Kidney (tissue), 13 donors: ENCODE measurements at regions not wholly inside any gene's neighbourhood (a gene's known extent, or its start where the extent isn't known, plus 50 kb on each side); places are given as distances from the start of the nearest gene placed in this dataset.

Source experiments
- DNase-seq, 5 donors: peaks; one replicate each; pipeline ENCODE4 v3.0.0-alpha.2; 2013 to 2020
- FAIRE-seq: peaks from 2 replicates; lab custom pipeline; 2012; peaks lifted over from hg19 to GRCh38; lab: Jason Lieb, UNC
- H3K27ac ChIP-seq, 2 donors: one replicate each; pipeline ENCODE4 v1.7.0; 2013; ENCODE audit warnings: low read depth in 2 of 2, low read length in 2 of 2, inconsistent platforms in 1 of 2
- H3K27me3 ChIP-seq: one replicate; pipeline ENCODE4 v1.7.1; 2013; ENCODE audit warnings: low read length, inconsistent platforms; ENCODE audit not compliant: control insufficient read depth, insufficient read depth
- H3K36me3 ChIP-seq, 3 donors: one replicate each; pipeline versions ENCODE4 v1.7.0 to v1.7.1; 2013; ENCODE audit warnings: low read length in 3 of 3, control low read depth in 1 of 3, inconsistent platforms in 1 of 3; ENCODE audit not compliant: insufficient read depth in 3 of 3, control insufficient read depth in 2 of 3
- H3K4me1 ChIP-seq, 3 donors: one replicate each; pipeline versions ENCODE4 v1.7.0 to v1.7.1; 2013; ENCODE audit warnings: low read length in 3 of 3, inconsistent platforms in 1 of 3, low read depth in 1 of 3; ENCODE audit not compliant: control insufficient read depth in 2 of 3, insufficient read depth in 2 of 3
- H3K4me3 ChIP-seq, 3 donors: one replicate each; pipeline versions ENCODE4 v1.7.0 to v1.8.1; 2013; ENCODE audit warnings: low read length in 3 of 3, control low read depth in 1 of 3, inconsistent platforms in 1 of 3
- H3K9ac ChIP-seq, 3 donors: one replicate each; pipeline versions ENCODE4 v1.7.0 to v1.7.1; 2013; ENCODE audit warnings: low read length in 3 of 3, control low read depth in 1 of 3, inconsistent platforms in 1 of 3
- H3K9me3 ChIP-seq, 3 donors: one replicate each; pipeline versions ENCODE4 v1.7.0 to v1.7.1; 2013; ENCODE audit warnings: low read length in 3 of 3, control low read depth in 1 of 3, inconsistent platforms in 1 of 3; ENCODE audit not compliant: control insufficient read depth in 2 of 3, insufficient read depth in 1 of 3
- intact Hi-C: fragments of 100-400 bp; cut with DNase I; formaldehyde crosslinking; loops from one replicate; pipeline ENCODE4 v1.11.1; 2022
- TF ChIP-seq, protein P1 (sequence below): IDR thresholded peaks from 3 replicates; pipeline ENCODE4 v1.5.1; 2012; ENCODE audit warnings: mild to moderate bottlenecking, moderate library complexity, borderline replicate concordance; ENCODE audit not compliant: insufficient read depth; ENCODE audit errors: extremely low read depth
- donor health status: control.
- donor health status: control.
- donor health status: control.
- donor health status: control.
- donor health status: control.
- donor health status: DM: yes; HTN: yes; CAD: no.
- donor health status: Normal renal cell carcinoma (clear cell type).

DNA sequence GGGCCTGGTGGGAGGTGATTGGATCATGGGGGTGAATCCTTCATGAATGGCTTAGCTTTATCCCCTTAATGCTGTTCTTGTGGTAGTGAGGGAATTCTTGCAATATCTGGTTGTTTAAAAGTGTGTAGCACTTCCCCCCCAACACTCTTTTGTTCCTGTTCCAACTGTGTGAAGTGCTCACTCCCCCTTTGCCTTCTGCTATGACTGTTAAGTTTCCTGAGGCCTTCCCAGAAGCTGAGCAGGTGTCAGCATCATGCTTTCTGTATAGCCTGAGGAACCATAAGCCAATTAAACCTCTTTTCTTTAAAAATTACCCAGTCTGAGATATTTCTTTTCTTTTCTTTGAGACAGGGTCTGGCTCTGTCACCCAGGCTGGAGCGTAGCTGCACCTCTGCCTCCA, 139.4 kb downstream of the RNF152 start:
- no peak overlapping the region for H3K27ac ChIP-seq
- H3K4me3 ChIP-seq, result no peak overlapping the region
- no peak overlapping the region for H3K9ac ChIP-seq
- TF ChIP-seq, protein P1, sequence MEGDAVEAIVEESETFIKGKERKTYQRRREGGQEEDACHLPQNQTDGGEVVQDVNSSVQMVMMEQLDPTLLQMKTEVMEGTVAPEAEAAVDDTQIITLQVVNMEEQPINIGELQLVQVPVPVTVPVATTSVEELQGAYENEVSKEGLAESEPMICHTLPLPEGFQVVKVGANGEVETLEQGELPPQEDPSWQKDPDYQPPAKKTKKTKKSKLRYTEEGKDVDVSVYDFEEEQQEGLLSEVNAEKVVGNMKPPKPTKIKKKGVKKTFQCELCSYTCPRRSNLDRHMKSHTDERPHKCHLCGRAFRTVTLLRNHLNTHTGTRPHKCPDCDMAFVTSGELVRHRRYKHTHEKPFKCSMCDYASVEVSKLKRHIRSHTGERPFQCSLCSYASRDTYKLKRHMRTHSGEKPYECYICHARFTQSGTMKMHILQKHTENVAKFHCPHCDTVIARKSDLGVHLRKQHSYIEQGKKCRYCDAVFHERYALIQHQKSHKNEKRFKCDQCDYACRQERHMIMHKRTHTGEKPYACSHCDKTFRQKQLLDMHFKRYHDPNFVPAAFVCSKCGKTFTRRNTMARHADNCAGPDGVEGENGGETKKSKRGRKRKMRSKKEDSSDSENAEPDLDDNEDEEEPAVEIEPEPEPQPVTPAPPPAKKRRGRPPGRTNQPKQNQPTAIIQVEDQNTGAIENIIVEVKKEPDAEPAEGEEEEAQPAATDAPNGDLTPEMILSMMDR, result no peak
- no peaks in the 10 kb centered on the region for H3K9me3 ChIP-seq
- intact Hi-C loops, result no loop called here
- no peaks in the 10 kb centered on the region for H3K27me3 ChIP-seq
- H3K4me1 ChIP-seq, result peaks cover 0 to 28% (median 9%) of the 10 kb centered on the region in 3 donors
- H3K36me3 ChIP-seq, result no peaks in the 10 kb centered on the region
- no peak for FAIRE-seq
- no peak for DNase-seq

DNA sequence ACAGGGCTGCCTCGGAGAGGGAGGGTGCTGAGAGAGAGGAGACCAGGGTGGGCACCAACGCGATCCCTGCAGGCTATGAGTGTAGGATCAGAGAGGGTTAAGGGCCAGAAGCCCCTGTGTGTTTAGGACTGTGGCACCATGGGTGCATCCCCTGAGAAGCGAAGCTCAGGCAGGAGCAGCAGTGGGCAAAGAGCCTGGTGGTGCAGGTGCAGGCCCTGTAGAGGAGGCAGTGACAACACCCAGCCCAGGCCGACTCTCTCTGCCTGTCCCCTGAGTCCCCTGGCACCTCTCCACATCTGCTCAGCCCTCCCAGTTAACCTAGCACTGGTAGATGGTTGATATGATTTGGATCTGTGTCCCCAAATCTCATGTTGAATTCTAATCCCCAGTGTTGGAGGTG, 139.8 kb downstream of the RNF152 start:
- H3K9ac ChIP-seq, result no peak overlapping the region
- no peak overlapping the region for H3K27ac ChIP-seq
- no peak for DNase-seq
- peaks cover 0 to 29% (median 9%) of the 10 kb centered on the region in 3 donors for H3K4me1 ChIP-seq
- TF ChIP-seq, protein P1, result no peak
- H3K9me3 ChIP-seq, result no peaks in the 10 kb centered on the region
- H3K36me3 ChIP-seq, result no peaks in the 10 kb centered on the region
- intact Hi-C loops, result no loop called here
- no peak overlapping the region for H3K4me3 ChIP-seq
- FAIRE-seq, result no peak
- H3K27me3 ChIP-seq, result no peaks in the 10 kb centered on the region

DNA sequence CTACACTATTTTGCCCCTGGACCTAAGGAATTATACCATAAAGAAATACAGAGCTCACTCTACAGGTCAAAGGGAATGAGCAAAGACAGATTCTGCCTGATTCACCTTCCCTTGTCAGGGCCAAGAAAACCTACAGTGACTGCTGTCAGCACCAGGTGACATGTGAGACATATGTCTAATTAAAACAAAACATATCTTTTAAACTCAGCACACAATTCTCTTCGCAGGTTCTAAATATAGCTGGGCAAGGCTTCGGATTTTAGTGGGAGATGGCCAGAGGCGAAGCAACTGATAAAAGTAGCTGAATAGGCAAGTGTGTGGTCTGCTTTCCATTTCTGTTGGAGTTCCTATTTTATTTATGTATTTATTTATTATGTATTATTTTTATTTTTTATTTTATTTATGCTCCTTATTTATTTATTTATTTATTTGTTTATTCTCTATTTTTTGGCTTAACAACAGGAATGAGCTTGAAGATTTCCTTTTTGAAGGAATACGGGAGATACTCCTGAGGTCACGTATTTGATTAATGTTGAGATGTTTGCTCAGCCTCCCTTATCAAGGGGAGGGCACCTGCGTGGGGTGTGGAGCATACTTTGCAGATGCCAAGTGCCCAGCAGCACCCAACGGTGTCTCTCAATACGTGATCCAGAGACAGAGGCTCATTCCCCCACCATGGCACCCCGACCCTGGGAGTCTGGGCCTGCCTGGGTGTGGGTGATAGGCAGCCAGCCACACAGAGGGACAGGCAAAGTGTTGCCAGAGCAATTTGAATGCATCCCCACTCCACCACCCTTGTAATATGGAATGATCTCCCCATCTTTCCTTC, 141.8 kb downstream of the RNF152 start:
- Histone ChIP-seq H3K9ac (no peak overlapping the region), H3K27me3 (no peaks in the 10 kb centered on the region), H3K36me3 (no peaks in the 10 kb centered on the region), H3K4me1 (peaks cover 0 to 29% (median 9%) of the 10 kb centered on the region in 3 donors), H3K9me3 (no peaks in the 10 kb centered on the region), H3K4me3 (no peak overlapping the region), H3K27ac (no peak overlapping the region)
- TF ChIP-seq, protein P1, result no peak
- no peak for FAIRE-seq
- intact Hi-C loops, result no loop called here
- DNase-seq, result no peak

DNA sequence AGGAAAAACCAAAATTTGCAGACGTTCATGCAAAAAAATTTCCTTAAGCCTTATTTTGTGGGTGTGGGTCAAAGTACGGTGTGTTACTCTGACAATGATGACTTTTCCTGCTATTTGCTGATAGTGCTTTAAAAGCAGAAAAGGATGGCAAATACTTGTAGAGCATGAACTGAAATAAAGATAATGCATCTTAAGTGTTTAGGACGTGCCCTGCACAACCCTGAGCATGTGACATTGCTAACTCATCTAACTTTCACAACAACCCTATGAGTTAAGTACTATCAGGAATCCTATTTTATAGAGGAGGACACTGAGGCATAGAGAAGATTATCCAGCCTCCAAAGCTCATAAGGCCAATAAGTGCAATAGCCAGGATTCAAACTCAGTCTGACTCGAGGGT, 143.3 kb downstream of the RNF152 start:
- TF ChIP-seq, protein P1, result no peak
- no peaks in the 10 kb centered on the region for H3K27me3 ChIP-seq
- no peak overlapping the region for H3K4me3 ChIP-seq
- intact Hi-C loops, result no loop called here
- H3K9ac ChIP-seq, result no peak overlapping the region
- no peak overlapping the region for H3K27ac ChIP-seq
- no peaks in the 10 kb centered on the region for H3K36me3 ChIP-seq
- H3K4me1 ChIP-seq, result peaks cover 0 to 25% (median 8%) of the 10 kb centered on the region in 3 donors
- DNase-seq (no peak), FAIRE-seq (no peak)
- no peaks in the 10 kb centered on the region for H3K9me3 ChIP-seq
